Large intestine (tissue), 3 donors: ENCODE measurements at regions not wholly inside any gene's neighbourhood (a gene's known extent, or its start where the extent isn't known, plus 50 kb on each side); places are given as distances from the start of the nearest gene placed in this dataset.

Source experiments
- DNase-seq, 2 donors: peaks; one replicate each; pipeline versions ENCODE4 v3.0.0 to v3.0.0-alpha.2; 2013
- H3K27ac ChIP-seq: one replicate; pipeline ENCODE4 v1.5.1; 2013; ENCODE audit warnings: low read length
- H3K27me3 ChIP-seq: 2 replicates; pipeline ENCODE4 v1.6.1; 2013; ENCODE audit warnings: low read length; ENCODE audit not compliant: control insufficient read depth, insufficient read depth
- H3K36me3 ChIP-seq: 2 replicates; pipeline ENCODE4 v1.6.1; 2013; ENCODE audit warnings: low read length; ENCODE audit not compliant: control insufficient read depth, insufficient read depth
- H3K4me1 ChIP-seq: one replicate; pipeline ENCODE4 v1.6.1; 2013; ENCODE audit warnings: low read length; ENCODE audit not compliant: control insufficient read depth, insufficient read depth
- H3K4me3 ChIP-seq: one replicate; pipeline ENCODE4 v1.5.1; 2013; ENCODE audit warnings: low read length
- H3K9me3 ChIP-seq: one replicate; pipeline ENCODE4 v1.6.1; 2013; ENCODE audit warnings: mild to moderate bottlenecking, low read depth, low read length, moderate library complexity; ENCODE audit not compliant: control insufficient read depth
- WGBS: methylation state at CpG from one replicate; pipeline ENCODE4 v1.1.5; 2013; ENCODE audit warnings: low lambda C conversion rate; ENCODE audit not compliant: insufficient coverage; 5-methylcytosine and 5-hydroxymethylcytosine counted together

DNA sequence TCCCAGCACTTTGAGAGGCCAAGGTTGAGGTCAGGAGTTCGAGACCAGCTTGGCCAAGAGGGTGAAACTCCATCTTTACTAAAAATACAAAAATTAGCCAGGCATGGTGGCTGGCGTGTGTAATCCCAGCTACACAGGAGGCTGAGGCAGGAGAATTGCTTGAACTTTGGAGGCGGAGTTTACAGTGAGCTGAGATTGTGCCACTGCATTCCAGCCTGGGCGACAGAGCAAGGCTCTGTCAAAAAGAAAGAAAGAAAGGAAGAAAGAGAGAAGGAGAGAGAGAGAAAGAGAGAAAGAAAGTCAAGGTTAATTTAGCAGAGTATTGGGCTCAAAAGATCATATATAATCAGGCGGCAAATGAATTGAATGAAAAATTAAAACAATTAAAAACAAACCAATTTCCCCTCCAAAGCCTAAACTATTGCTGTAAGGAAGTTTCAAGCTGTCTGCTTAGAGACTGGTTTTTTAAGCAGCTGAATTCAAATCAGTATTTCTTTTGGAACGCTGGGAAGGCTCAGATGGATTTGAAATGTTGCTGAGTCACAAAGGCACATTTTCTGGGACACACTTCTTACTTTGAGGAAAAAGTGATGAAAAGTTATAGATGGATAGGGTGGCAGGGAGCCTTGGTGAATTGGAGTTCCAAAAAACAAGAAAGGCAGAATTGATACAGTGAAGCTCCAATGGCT lies 81.3 kb upstream of the BHLHE40 start:
- Histone ChIP-seq H3K4me1 (no peaks in the 10 kb centered on the region), H3K9me3 (no peaks in the 10 kb centered on the region), H3K36me3 (no peaks in the 10 kb centered on the region), H3K27ac (no peak overlapping the region), H3K4me3 (no peak overlapping the region), H3K27me3 (no peaks in the 10 kb centered on the region)
- 70% methylated on average over 2 of the region's 6 CpGs for WGBS
- no peak for DNase-seq

DNA sequence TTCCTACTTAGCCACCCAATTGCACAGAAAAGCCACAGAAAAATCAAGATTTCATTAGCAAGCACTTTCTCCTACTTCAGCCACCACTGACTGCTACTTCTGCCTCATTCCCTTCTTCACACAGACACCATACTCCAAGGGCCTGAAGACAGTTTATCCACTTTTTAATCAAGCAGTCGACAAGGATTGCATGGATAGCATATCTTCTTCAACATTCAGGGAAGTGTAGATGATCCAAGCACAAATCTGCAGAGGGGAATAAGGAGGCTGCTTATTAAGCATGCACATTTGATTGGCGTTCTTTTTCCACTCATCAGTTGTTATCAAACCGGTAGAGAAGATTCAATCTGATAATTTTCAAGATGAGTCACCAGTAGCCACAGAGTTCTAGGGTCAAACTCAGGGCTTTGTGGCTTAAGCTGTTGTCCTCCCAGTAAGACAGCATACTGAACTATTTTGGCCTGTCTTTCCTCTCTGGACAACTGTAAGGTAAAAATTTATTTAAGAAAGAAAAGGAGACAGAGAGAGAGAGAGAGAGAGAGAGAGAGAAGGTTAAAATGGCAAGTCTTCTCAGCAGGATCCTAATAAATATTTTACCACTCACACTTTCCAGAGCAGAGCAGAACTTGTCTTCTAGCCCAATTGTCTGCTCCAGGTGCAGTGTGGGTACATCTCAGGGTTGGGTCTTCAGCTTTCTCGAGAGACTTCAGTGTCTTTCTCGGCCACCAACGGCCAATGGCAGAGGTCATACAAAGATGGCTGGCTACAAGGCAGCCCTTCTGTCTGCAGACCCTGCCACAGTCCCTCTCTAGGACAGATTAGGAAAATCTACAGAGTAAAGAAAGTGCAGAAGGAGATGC lies 80.6 kb upstream of the BHLHE40 start:
- H3K4me3 ChIP-seq, result no peak overlapping the region
- no peak overlapping the region for H3K27ac ChIP-seq
- no peaks in the 10 kb centered on the region for H3K9me3 ChIP-seq
- no peaks in the 10 kb centered on the region for H3K4me1 ChIP-seq
- no CpG with 5 or more reads among the region's 6 CpGs for WGBS
- H3K27me3 ChIP-seq, result no peaks in the 10 kb centered on the region
- no peak for DNase-seq
- H3K36me3 ChIP-seq, result no peaks in the 10 kb centered on the region

DNA sequence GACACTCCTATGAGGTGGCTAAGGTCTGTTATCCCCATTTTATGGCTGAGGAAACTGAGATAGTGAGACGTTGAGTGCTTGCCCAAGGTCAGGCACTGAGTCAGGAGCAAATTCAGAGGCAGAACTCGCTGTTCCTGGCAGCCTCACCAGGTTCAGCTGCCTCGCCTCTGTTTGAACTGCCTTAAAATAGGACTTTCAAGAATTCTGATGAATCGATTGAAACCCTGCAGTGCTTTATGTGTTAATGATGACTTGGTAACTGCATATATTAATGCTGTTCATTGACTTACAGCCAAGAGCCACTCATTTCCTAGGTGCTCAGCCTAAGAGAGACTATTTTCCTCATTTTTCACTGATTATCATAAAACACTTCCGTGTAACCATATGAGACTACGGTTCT lies 79.5 kb upstream of the BHLHE40 start:
- DNase-seq, result peak in 1 of 2 donors; percentile 41
- H3K9me3 ChIP-seq, result no peaks in the 10 kb centered on the region
- no peaks in the 10 kb centered on the region for H3K4me1 ChIP-seq
- no peaks in the 10 kb centered on the region for H3K27me3 ChIP-seq
- no CpG with 5 or more reads among the region's 6 CpGs for WGBS
- no peaks in the 10 kb centered on the region for H3K36me3 ChIP-seq
- H3K4me3 ChIP-seq, result no peak overlapping the region
- no peak overlapping the region for H3K27ac ChIP-seq

- no peaks in the 10 kb centered on the region for H3K4me1 ChIP-seq
- no peak overlapping the region for H3K27ac ChIP-seq
- H3K4me3 ChIP-seq, result no peak overlapping the region
- no peaks in the 10 kb centered on the region for H3K36me3 ChIP-seq
- no peaks in the 10 kb centered on the region for H3K27me3 ChIP-seq
- WGBS, result 100% methylated on average over 1 of the region's 4 CpGs
- no peaks in the 10 kb centered on the region for H3K9me3 ChIP-seq
- DNase-seq, result no peak
Observed at GRCh38 chr3:4900298-4900697, 78.9 kb upstream of the BHLHE40 start.

DNA sequence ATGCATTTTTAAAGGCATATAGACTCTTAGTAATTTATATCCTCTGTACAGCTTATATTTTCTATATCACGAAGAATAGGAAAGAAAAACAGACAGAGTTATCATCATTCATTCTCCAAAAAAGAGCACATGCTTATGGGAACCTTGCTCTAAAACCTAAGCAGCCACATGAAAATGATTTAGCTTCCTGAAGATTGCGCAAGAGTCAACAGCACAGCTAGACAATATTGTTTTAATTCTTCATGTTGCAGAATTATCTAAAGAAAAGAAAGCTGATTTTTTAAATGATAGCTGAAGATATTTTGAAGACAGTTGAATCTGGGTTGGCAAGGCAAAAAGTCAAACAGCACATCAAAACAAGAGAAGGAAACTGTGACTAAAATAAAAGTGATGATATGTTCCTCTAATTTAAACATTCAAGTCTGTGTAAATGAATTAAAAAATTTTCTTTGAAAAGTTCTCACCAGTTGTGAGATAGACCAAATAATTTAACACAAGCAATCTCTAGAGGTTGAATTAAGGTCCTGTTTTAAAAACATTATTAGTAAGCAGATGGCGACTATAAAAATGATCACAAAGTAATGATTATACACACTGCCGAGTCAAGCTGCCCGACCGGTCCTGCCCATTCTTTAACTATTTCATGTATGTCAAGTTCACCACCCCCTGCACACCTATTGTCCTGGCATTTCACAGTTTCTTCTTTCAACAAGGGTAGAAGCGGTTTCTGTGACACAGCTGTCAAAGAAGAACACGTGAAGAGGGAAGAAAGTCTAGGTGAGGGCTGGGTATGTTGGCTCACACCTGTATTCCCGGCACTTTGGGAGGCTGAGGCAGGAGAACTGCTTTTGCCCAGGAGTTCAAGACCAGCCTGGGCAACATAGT lies 74.2 kb upstream of the BHLHE40 start:
- no CpG with 5 or more reads among the region's 9 CpGs for WGBS
- H3K4me1 ChIP-seq, result no peaks in the 10 kb centered on the region
- H3K36me3 ChIP-seq, result no peaks in the 10 kb centered on the region
- no peaks in the 10 kb centered on the region for H3K9me3 ChIP-seq
- no peaks in the 10 kb centered on the region for H3K27me3 ChIP-seq
- peak in 1 of 2 donors; percentile 21 for DNase-seq
- no peak overlapping the region for H3K4me3 ChIP-seq
- H3K27ac ChIP-seq, result no peak overlapping the region

DNA sequence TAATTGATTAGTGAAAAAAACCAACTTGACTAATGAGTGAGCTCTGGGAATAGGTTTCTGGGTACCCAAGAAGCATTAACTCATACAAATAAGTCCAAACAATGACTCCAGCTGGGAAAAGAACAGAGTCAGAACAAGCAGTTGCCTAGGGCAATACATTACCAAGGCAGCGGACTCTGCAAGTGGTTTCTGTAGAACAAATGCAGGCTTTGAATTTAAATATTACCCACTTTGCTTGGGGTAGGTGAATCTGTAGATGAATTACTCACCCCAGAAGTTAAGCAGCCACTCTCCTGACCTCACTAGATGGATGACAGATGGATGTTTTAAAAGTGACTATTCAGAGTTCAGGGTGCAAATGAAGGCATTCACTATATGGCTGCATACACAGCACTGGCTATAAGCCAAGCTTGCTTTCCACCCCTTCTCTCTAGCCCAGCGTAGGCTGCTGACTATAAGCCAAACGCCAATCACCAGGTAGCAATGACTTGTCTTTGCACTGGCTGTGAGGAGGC lies 73.1 kb upstream of the BHLHE40 start:
- WGBS, result no CpG with 5 or more reads among the region's 3 CpGs
- no peaks in the 10 kb centered on the region for H3K27me3 ChIP-seq
- no peak overlapping the region for H3K27ac ChIP-seq
- H3K4me1 ChIP-seq, result no peaks in the 10 kb centered on the region
- no peak overlapping the region for H3K4me3 ChIP-seq
- H3K9me3 ChIP-seq, result no peaks in the 10 kb centered on the region
- peak; percentile 26 to 29 for DNase-seq
- no peaks in the 10 kb centered on the region for H3K36me3 ChIP-seq

GRCh38 chr3:4907050-4907449 lies 72.2 kb upstream of the BHLHE40 start:
- WGBS, result no CpG with 5 or more reads among the region's 1 CpG
- peak overlapping the region; percentile 17 for H3K27ac ChIP-seq

GRCh38 chr3:4907643-4908432 lies 71.4 kb upstream of the BHLHE40 start:
- no peaks in the 10 kb centered on the region for H3K36me3 ChIP-seq
- peak; percentile 18 to 56 for DNase-seq
- no peak overlapping the region for H3K4me3 ChIP-seq
- no peaks in the 10 kb centered on the region for H3K4me1 ChIP-seq
- H3K27ac ChIP-seq, result peak overlapping the region; percentile 17
- no peaks in the 10 kb centered on the region for H3K27me3 ChIP-seq
- WGBS, result no CpG with 5 or more reads among the region's 7 CpGs
- H3K9me3 ChIP-seq, result no peaks in the 10 kb centered on the region

More at GRCh38 chr3:4907050-4907449, 72.2 kb upstream of the BHLHE40 start:
- H3K4me3 ChIP-seq, result no peak overlapping the region
- H3K4me1 ChIP-seq, result no peaks in the 10 kb centered on the region
- DNase-seq, result no peak
- H3K36me3 ChIP-seq, result no peaks in the 10 kb centered on the region
- no peaks in the 10 kb centered on the region for H3K9me3 ChIP-seq
- H3K27me3 ChIP-seq, result no peaks in the 10 kb centered on the region

DNA sequence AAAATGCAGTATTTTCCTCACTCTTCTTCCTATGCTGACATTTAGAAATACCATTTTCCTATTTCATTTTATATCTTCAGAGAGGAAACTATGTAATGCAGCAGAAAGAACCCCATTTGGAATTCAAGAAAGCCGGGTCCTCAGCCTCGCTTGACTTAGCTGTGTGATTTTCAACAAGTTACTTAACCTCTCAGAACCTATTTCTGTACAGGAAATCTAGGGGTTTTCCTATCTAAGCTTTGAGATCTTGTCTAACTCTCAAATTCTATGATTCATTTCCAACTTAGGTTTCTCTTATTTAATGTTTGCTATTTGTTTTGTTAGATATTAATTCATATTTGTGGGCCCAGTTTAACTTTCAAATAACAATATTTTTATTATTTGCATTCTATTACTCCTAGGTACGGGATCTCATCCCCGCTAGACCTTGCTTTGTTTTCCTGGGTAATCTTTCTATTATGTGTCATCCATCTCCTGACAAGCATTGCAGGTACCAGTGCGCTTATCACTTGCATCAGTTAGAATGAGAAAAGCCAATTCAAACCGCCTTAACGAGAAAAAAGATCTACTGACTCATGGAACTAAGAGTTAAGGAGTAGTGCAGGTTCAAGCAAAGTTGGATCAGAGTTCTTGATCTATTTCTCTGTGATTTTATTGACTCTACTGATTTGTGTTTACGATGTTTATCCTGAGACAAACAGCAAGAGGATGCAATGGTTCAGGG lies 70.6 kb upstream of the BHLHE40 start:
- Histone ChIP-seq H3K27me3 (no peaks in the 10 kb centered on the region), H3K4me1 (no peaks in the 10 kb centered on the region), H3K27ac (no peak overlapping the region), H3K36me3 (no peaks in the 10 kb centered on the region), H3K9me3 (no peaks in the 10 kb centered on the region), H3K4me3 (no peak overlapping the region)
- 100% methylated on average over 1 of the region's 8 CpGs for WGBS
- no peak for DNase-seq
